ENCODE measurements at regions not wholly inside any gene's neighbourhood (a gene's known extent, or its start where the extent isn't known, plus 50 kb on each side); places are given as distances from the start of the nearest gene placed in this dataset.

GRCh38 chr6:21752054-21752811, 158.7 kb downstream of the SOX4 start:
- TF ChIP-seq CTCF (IDR thresholded peaks at IDR 0.05; ENCODE audit: low read length) (no peak), EZH2 (optimal IDR thresholded peaks at IDR 0.05; ENCODE audit: low read depth, low read length) (no peak), EZH2phosphoT487 (IDR thresholded peaks at IDR 0.05; ENCODE audit: low read length) (no peak)

Data from MM.1S (cell line).